ENCODE measurements at regions not wholly inside any gene's neighbourhood (a gene's known extent, or its start where the extent isn't known, plus 50 kb on each side); places are given as distances from the start of the nearest gene placed in this dataset.

DNA sequence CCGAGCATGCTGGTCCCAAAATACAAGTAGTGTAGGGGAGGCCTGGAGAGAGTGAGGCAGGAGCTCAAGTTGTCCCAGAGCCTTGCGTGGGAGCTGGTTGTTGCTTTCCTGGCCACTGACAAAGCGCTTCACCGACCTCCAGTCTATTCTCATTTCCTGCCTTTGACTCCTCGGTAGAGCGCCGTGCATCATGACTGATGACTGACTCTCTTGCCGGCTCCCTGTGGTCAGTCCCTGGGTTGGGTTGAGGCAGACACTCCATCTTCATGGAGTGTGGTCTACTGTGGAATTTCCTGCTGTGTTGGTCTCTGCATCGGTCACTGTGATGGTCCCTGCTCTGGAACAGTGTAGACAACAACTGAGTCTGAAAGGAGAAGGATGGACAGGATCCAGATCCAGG lies 175.1 kb upstream of the S1PR3 start:
- Mint-ChIP-seq H3K4me3 (no peak overlapping the region), H3K27me3 (ENCODE audit: low read depth) (no peaks in the 10 kb centered on the region; the same call in 1 of the 2 replicates), H3K36me3 (ENCODE audit: insufficient read depth in 1 of 3, low read depth in 3 of 3) (no peaks in the 10 kb centered on the region; a peak in 1 of 7 replicates), H3K4me1 (peaks cover 26 to 34% of the 10 kb centered on the region in 2 experiments), H3K27ac (no peak overlapping the region), H3K9me3 (peaks cover under 1 to 7% of the 10 kb centered on the region in 2 experiments; a peak in 1 of 5 replicates)
- Histone ChIP-seq H3K14ac (ENCODE audit: insufficient read depth, low read length) (no peak overlapping the region; the same call in 1 of the 2 replicates), H2BK15ac (ENCODE audit: low read depth, low read length) (no peak overlapping the region), H3K23ac (ENCODE audit: insufficient read length, low read depth, low read length) (no peak overlapping the region), H2BK20ac (ENCODE audit: low read depth, low read length, poor library complexity, severe bottlenecking) (no peak overlapping the region), H3K4me1 (ENCODE audit: insufficient read depth, low read length) (peaks cover 2% of the 10 kb centered on the region; the same call in 1 of the 2 replicates), H3K9ac (ENCODE audit: extremely low read depth, insufficient read length, low read length) (no peak overlapping the region), H3K27ac (ENCODE audit: insufficient read length, low read depth, low read length) (no peak overlapping the region), H4K20me1 (ENCODE audit: control insufficient read depth, insufficient read depth, insufficient read length) (no peaks in the 10 kb centered on the region), H3K56ac (ENCODE audit: insufficient read length, low read depth, low read length) (no peak overlapping the region), H4K91ac (ENCODE audit: insufficient read length, low read depth, low read length) (no peak overlapping the region), H3K4ac (ENCODE audit: low read depth, low read length) (no peak overlapping the region), H3K23me2 (ENCODE audit: insufficient read length, low read depth, low read length, poor library complexity, severe bottlenecking) (no peaks in the 10 kb centered on the region), H3K9me3 (ENCODE audit: control insufficient read depth, low read depth, low read length) (no peaks in the 10 kb centered on the region), H4K5ac (ENCODE audit: insufficient read length, low read depth, low read length) (no peak overlapping the region), H2BK5ac (ENCODE audit: insufficient read length, low read length) (no peak overlapping the region), H2AK5ac (ENCODE audit: insufficient read length, low read length) (no peak overlapping the region), H3T11ph (ENCODE audit: low read length) (no peak overlapping the region), H2AFZ (ENCODE audit: low read length) (no peak overlapping the region), H3K79me1 (ENCODE audit: insufficient read depth, low read depth, low read length, poor library complexity, severe bottlenecking) (no peaks in the 10 kb centered on the region), H2BK12ac (ENCODE audit: insufficient read length, low read depth, low read length) (no peak overlapping the region), H3K79me2 (ENCODE audit: insufficient read depth, low read length) (no peaks in the 10 kb centered on the region), H4K8ac (replicated peaks; ENCODE audit: insufficient read length, low read depth, low read length) (no peak overlapping the region), H3K18ac (ENCODE audit: insufficient read length, low read depth, low read length) (no peak overlapping the region), H3K4me2 (ENCODE audit: insufficient read depth, insufficient read length, low read length) (no peak overlapping the region), H3K27me3 (ENCODE audit: insufficient read depth, low read length) (no peaks in the 10 kb centered on the region), H2BK120ac (ENCODE audit: low read depth, low read length, poor library complexity, severe bottlenecking) (no peak overlapping the region)
- TF ChIP-seq, protein P1, sequence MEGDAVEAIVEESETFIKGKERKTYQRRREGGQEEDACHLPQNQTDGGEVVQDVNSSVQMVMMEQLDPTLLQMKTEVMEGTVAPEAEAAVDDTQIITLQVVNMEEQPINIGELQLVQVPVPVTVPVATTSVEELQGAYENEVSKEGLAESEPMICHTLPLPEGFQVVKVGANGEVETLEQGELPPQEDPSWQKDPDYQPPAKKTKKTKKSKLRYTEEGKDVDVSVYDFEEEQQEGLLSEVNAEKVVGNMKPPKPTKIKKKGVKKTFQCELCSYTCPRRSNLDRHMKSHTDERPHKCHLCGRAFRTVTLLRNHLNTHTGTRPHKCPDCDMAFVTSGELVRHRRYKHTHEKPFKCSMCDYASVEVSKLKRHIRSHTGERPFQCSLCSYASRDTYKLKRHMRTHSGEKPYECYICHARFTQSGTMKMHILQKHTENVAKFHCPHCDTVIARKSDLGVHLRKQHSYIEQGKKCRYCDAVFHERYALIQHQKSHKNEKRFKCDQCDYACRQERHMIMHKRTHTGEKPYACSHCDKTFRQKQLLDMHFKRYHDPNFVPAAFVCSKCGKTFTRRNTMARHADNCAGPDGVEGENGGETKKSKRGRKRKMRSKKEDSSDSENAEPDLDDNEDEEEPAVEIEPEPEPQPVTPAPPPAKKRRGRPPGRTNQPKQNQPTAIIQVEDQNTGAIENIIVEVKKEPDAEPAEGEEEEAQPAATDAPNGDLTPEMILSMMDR (conservative IDR thresholded peaks at IDR 0.05) = no peak
- no peak for DNase-seq
- WGBS (ENCODE audit: extremely low coverage, insufficient read length, low lambda C conversion rate) = no CpG with 5 or more reads among the region's 9 CpGs

Data from H9 (cell line).